HG03469 (cell line): ENCODE measurements at regions not wholly inside any gene's neighbourhood (a gene's known extent, or its start where the extent isn't known, plus 50 kb on each side); places are given as distances from the start of the nearest gene placed in this dataset.

Source experiments
- ATAC-seq: cut with Tn5 transposase; IDR thresholded peaks from one replicate; pipeline ENCODE4 v1.9.1; 2021; ENCODE audit warnings: mild to moderate bottlenecking, moderate library complexity, moderate number of reproducible peaks; ENCODE audit not compliant: unreplicated experiment

- no peak for ATAC-seq
Observed at GRCh38 chr13:52975969-52976368, 52.6 kb upstream of the OLFM4 start.

- ATAC-seq: no peak
Observed at GRCh38 chr13:52975161-52975560, 53.5 kb upstream of the OLFM4 start.

GRCh38 chr13:52974711-52975110, 53.9 kb upstream of the OLFM4 start:
- no peak for ATAC-seq

- ATAC-seq: no peak
Observed at GRCh38 chr13:52969373-52969772, 59.2 kb upstream of the OLFM4 start.

GRCh38 chr13:52968074-52968700, 60.4 kb upstream of the OLFM4 start:
- ATAC-seq: peak; percentile 98

- ATAC-seq: no peak
Observed at GRCh38 chr13:52961987-52962386, 66.6 kb upstream of the OLFM4 start.

- ATAC-seq: no peak
Observed at GRCh38 chr13:52961256-52961910, 67.2 kb upstream of the OLFM4 start.

- no peak for ATAC-seq
Observed at GRCh38 chr13:52955472-52955874, 73.1 kb upstream of the OLFM4 start.

GRCh38 chr13:52954838-52955237, 73.8 kb upstream of the OLFM4 start:
- ATAC-seq: no peak

GRCh38 chr13:52950436-52950956, 78.1 kb upstream of the OLFM4 start:
- no peak for ATAC-seq

- ATAC-seq: no peak
Observed at GRCh38 chr13:52949742-52950141, 78.9 kb upstream of the OLFM4 start.

- no peak for ATAC-seq
Observed at GRCh38 chr13:52949044-52949443, 79.6 kb upstream of the OLFM4 start.

GRCh38 chr13:52947921-52948373, 80.7 kb upstream of the OLFM4 start:
- ATAC-seq: no peak

GRCh38 chr13:52945348-52945747, 83.3 kb upstream of the OLFM4 start:
- no peak for ATAC-seq

GRCh38 chr13:52944697-52945096, 83.9 kb upstream of the OLFM4 start:
- ATAC-seq: no peak

GRCh38 chr13:52938065-52938464, 89.6 kb upstream of the PCDH8 start:
- ATAC-seq: no peak

- ATAC-seq: no peak
Observed at GRCh38 chr13:52936806-52937205, 88.4 kb upstream of the PCDH8 start.

GRCh38 chr13:52934258-52934657, 85.8 kb upstream of the PCDH8 start:
- no peak for ATAC-seq

GRCh38 chr13:52933547-52934210, 85.2 kb upstream of the PCDH8 start:
- ATAC-seq: no peak

GRCh38 chr13:52933099-52933498, 84.7 kb upstream of the PCDH8 start:
- no peak for ATAC-seq

GRCh38 chr13:52932649-52933048, 84.2 kb upstream of the PCDH8 start:
- ATAC-seq: no peak
